HG02571 (cell line): ENCODE measurements at regions not wholly inside any gene's neighbourhood (a gene's known extent, or its start where the extent isn't known, plus 50 kb on each side); places are given as distances from the start of the nearest gene placed in this dataset.
"Not testable (repeated sequence)": the region's sequence is repeated elsewhere in the genome, so short reads cannot be mapped to it uniquely, and the experiment has no call there.

Experiments used
- ATAC-seq: cut with Tn5 transposase; IDR thresholded peaks from one replicate; pipeline ENCODE4 v1.9.1; 2021; ENCODE audit warnings: mild to moderate bottlenecking, moderate library complexity; ENCODE audit not compliant: unreplicated experiment

DNA sequence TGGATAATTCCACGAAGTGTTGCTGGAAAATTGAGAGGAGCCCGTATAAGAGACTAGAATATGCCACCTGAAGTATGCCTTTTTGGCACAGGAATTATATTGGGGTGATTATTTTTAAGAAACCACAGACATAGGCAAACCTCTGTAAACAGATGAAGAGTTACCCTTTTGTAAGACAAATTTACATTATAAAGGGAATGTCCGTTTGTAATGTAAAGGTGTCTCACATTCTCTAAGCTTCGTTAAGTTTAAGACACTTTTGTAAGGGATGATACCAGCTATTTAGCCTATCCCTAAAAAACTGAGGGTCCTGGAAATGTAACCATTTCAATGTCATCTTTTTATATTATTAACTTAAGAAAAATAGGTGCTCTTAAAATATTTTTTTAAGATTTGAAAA, 432.8 kb upstream of the SYT4 start:
- no peak for ATAC-seq

GRCh38 chr18:43714343-43715010, 437.2 kb upstream of the SYT4 start:
- no peak for ATAC-seq

- no peak for ATAC-seq
Measured at GRCh38 chr18:43719267-43719795, 442.0 kb upstream of the SYT4 start.

- no peak for ATAC-seq
Measured at GRCh38 chr18:43720041-43720440, 442.8 kb upstream of the SYT4 start.

DNA sequence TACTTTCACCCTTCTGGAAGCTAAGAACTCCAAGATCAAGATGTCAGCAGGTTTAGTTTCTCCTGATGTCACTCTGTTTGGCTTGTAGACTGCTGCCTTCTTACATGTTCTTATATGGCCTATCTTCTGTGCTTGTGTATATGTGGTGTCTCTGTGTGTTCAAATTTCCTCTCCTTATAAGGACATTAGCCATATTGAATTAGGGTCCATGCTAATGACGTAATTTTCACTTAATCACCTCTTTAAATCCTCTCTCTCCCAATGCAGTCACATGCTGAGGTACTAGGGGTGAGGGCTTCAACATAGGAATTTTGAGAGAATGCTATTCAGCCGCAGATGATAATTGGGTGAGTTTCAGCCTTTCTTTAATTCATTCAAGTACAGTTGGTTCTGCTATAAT, 458.3 kb upstream of the SYT4 start:
- ATAC-seq = no peak

DNA sequence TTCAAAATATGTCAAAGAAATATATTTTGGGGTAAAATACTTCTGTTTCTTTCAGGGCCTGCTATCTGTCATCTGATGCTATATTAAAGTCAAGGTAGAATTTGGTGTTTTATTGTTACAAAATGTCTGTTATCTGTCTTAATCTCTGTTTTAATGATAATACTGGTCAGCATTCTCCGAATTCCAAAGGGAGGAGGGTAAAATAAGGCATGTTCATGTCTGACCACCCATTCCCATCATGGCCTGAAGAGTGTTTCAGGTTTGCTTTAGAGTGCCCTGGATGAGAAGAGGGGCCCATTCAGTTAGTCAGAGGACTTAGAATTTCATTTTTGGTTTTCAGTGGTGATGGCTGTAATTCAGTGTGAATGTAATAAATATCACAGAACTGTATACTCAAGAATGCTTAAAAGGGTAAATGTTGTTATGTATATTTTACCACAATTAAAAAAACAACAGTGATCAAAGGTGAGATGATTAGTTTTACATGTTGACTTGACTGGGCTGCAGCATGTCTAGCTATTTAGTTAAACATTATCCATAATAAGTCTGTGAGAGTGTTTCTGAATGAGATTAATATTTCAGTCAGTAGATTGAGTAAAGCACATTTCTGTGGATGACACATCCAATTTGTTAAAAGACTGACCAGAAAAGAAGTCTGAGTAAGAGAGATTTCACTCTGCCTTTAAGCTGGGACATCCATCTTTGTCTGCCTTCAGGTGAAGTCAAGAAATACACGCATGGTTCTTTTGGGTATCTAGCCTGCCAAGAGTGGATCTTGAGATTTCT, 467.9 kb upstream of the SYT4 start:
- no peak for ATAC-seq

DNA sequence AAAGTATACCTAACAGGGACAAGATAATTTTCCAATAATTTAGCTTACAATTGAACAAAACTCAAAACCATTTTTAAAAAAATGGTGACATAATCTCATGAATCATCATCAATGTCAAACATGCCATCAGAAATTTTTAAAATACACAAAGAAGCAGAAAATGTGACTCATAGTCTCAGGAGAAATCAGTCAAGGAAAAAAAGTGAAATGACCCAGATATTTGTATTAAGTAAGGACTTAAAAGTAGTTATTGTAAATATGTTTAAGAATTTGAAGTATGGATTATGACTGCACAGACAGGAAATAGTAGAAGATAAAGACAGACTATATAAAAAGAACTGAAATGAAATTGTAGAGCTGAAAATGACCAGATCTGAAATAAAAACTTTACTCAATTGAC, 473.9 kb upstream of the SYT4 start:
- ATAC-seq = no peak

GRCh38 chr18:43751835-43752234, 474.5 kb upstream of the SYT4 start:
- no peak for ATAC-seq

GRCh38 chr18:43757273-43757672, 480.0 kb upstream of the SYT4 start:
- no peak for ATAC-seq

GRCh38 chr18:43758734-43759133, 481.4 kb upstream of the SYT4 start:
- no peak for ATAC-seq

GRCh38 chr18:43760010-43760409, 482.7 kb upstream of the SYT4 start:
- no peak for ATAC-seq

- ATAC-seq = no peak
Measured at GRCh38 chr18:43772907-43773306, 495.6 kb upstream of the SYT4 start.

DNA sequence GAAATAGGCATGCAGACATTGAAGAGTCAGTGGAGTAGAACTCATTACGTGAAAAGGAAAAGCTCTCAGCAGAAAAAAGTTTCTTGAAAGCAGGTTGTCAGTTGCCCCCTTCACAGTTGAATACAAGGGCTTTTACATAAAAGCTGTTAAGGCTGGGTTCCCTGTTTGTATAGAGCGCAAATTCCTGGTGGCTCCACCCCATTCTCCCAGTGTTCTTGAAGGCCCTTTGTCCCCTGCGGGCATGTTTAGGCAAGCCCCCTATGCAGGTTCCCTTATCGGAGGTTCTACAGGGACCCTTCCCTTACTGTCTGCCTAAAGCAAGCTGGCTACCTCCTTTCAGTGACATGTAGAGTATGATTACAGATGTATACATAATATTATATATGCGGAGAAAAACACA, 497.2 kb upstream of the SYT4 start:
- ATAC-seq = no peak

DNA sequence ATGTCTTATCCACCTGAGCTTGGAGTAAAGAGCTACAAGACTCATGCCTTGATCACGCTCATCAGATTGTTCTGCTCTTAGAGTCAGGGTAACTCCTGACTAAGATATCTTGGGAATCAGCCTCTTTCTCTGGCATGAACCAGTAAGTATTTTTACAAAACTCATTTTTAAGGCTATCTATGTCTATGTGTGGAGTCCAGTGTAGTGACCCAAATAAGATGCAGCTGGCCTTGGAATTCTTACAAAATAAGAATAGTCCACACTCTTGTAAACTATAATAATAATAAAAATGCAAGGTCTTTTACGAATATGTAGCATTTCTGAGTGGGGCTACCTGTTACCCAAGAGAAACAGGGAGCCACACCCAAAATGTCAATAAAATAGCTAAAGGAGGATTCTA, 498.3 kb upstream of the SYT4 start:
- ATAC-seq = no peak

- ATAC-seq = no peak
Measured at GRCh38 chr18:43776997-43777396, 499.7 kb upstream of the SYT4 start.

DNA sequence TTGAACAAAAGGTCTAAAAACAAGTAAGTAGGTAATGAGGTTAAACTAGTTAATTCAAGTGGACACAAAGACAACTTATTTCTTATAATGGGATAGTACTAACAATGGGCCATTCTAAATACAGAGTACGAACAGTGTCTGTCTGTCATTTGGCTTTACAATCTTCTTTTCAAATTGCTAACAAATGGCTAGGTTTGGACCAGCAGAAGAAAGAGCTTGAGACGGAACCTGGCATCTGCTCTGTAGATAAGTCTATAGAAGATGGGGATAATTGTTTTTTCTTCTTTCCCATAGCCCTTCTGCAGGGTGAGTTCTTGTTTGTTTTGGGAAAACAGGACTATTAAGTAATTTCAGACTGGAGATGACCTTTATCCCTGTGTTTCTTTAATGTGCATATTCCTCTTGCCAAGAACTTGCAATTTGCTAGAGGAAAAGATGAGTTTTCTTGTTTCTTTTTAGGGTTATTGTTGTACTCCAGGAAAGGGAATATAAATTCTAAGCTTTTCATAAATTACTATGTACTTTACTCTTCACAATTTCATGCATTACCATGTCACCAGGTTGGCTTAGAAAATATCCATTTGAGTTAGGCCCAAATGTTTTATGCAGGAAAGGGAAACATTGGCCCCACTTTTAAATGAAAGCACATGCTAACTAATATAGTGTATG, 500.5 kb upstream of the SYT4 start:
- ATAC-seq = no peak

GRCh38 chr18:43780782-43781340, 503.6 kb upstream of the SYT4 start:
- ATAC-seq = no peak

GRCh38 chr18:43785158-43785557, 507.9 kb upstream of the SYT4 start:
- ATAC-seq = no peak

DNA sequence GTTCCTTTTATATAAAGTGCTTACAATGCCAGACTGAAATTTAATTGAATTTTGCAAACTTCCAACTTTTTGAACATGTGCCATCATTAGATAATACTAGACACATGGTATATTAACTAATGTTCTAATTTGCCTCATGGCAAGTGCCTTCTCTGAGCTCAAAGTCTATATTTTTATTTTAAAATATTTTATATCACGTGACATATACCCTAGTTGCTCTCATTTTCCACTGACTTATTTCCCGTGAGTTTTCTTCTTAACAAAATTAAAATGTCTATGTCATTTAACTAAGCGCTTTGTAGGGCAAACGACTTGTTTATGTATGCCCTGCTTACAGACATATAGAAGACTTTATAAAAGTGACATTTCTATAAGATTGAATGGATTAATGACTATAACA, 509.6 kb upstream of the SYT4 start:
- no peak for ATAC-seq

DNA sequence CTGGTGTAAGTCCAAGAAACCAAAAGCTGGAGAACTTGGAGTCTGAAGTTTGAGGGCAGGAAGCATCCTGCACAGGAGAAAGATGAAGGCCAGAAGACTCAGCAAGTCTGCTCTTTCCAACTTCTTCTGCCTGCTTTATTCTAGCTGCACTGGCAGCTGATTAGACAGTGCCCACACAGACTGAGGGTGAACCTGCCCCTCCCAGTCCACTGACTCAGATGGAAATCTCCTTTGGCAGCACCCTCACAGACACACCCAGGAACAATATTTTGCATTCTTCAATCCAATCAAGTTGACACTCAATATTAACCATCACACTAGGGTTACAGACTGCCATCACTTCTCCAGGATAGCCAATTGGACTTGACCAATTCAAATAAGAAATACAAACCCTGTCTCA, 510.4 kb upstream of the SYT4 start:
- ATAC-seq = not testable (repeated sequence)

DNA sequence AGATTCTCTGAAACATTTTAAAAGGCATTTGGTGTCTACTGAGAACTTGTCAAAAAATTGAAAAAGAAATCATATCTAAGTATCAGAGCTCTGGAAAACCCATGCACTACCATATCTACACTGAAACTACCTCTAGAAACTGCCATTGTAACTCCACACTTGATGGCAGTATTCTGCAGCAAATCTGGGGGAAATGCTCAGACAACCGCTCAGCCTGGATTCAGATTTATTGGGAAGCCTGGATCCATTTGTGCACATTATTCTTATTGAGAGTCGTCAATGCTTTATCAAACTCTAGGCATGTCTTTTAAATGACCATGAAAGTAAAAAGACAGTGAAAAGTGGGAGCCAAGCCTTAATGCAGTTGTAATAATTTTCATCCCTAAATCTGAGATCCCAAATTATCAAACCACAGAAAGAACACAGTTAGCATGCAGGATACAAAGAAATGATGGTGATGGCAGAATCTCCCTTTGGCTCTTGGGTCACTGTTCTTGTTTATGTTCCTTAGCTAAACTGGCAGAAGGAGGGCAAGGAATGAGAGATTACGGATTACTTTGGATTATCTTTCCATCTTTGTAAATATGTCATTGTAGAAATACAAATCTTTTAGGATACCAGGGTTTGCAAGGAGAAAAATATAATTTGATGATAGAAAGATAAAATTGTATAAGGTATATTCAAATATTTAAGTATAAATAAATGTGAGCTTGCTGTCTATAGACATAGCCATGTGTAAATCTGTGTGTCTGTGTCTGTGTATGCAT, 512.1 kb upstream of the SYT4 start:
- no peak for ATAC-seq
